ENCODE measurements at regions not wholly inside any gene's neighbourhood (a gene's known extent, or its start where the extent isn't known, plus 50 kb on each side); places are given as distances from the start of the nearest gene placed in this dataset.

DNA sequence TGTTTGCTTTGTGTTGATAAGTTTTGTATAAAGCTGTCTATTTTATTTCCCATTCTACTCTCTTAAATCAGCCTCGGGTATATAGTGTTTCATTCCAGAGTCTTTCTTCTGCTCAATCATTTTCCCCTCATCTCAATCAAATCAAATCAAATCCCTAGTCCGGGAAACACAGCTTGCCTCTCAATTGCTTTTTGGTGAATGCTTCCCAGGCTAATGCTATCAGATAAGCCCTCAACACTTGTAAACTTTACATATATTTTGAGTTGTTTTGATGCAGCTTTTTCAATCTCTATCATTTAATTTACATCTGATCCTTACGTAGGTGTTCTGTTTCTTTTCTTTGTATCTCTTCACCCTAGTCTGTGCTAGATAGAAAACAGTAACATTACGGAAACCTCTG, 416.7 kb upstream of the PDE3A start:
- peaks cover 9% of the 10 kb centered on the region for H3K9me3 Mint-ChIP-seq
- no peak overlapping the region for H3K27ac Mint-ChIP-seq
- H3K4me3 Mint-ChIP-seq, result no peak overlapping the region
- no peaks in the 10 kb centered on the region for H3K4me1 Mint-ChIP-seq (ENCODE audit: low read depth)
- no peaks in the 10 kb centered on the region for H3K36me3 Mint-ChIP-seq (ENCODE audit: low read depth)
- no peaks in the 10 kb centered on the region for H3K27me3 Mint-ChIP-seq (ENCODE audit: insufficient read depth)
- TF ChIP-seq, protein P1, sequence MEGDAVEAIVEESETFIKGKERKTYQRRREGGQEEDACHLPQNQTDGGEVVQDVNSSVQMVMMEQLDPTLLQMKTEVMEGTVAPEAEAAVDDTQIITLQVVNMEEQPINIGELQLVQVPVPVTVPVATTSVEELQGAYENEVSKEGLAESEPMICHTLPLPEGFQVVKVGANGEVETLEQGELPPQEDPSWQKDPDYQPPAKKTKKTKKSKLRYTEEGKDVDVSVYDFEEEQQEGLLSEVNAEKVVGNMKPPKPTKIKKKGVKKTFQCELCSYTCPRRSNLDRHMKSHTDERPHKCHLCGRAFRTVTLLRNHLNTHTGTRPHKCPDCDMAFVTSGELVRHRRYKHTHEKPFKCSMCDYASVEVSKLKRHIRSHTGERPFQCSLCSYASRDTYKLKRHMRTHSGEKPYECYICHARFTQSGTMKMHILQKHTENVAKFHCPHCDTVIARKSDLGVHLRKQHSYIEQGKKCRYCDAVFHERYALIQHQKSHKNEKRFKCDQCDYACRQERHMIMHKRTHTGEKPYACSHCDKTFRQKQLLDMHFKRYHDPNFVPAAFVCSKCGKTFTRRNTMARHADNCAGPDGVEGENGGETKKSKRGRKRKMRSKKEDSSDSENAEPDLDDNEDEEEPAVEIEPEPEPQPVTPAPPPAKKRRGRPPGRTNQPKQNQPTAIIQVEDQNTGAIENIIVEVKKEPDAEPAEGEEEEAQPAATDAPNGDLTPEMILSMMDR (IDR thresholded peaks at IDR 0.05), result no peak
- no peak for DNase-seq

DNA sequence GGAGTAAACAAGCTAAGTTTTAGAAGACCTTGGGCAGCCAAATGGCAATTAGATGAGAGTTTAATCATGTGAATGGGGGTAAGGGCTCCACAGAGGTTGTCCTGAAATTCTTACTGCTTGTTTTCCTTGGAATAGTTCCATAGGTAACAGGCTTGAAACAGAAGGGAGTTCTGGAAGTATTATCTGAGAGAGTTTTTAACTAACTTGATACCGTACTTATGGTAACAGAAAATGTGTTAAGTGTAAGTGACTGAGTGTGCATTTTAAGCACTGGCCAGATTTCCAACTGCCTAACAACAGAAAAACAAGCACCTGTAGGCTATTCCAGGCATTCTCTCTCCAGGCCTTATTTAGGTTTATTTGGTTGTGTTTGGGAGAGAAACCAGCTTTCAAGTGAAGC, 414.6 kb upstream of the PDE3A start:
- H3K27ac Mint-ChIP-seq, result no peak overlapping the region
- peaks cover 9% of the 10 kb centered on the region for H3K9me3 Mint-ChIP-seq
- no peak overlapping the region for H3K4me3 Mint-ChIP-seq
- H3K4me1 Mint-ChIP-seq (ENCODE audit: low read depth), result no peaks in the 10 kb centered on the region
- TF ChIP-seq, protein P1 (IDR thresholded peaks at IDR 0.05), result no peak
- no peak for DNase-seq
- H3K27me3 Mint-ChIP-seq (ENCODE audit: insufficient read depth), result no peaks in the 10 kb centered on the region
- no peaks in the 10 kb centered on the region for H3K36me3 Mint-ChIP-seq (ENCODE audit: low read depth)

DNA sequence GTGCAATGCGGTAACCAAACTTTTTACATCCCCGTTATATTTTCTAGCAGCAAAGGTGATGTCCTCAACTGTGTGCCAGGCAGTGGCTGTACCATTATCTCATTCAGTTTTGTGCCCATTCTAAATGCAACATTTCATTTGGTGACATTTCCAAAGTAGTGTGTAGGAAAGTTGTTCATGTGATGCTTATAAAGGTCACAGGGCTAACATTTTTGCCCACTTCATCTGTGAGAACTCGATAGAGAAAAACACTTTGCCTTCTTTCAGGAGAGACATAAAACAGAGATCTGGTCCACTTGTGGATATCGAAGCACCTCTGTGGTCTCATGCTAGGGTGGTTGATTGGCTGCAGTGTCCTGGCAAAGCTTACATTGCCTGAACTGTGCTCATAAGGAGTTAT, 414.2 kb upstream of the PDE3A start:
- H3K9me3 Mint-ChIP-seq, result peaks cover 9% of the 10 kb centered on the region
- DNase-seq, result no peak
- no peaks in the 10 kb centered on the region for H3K4me1 Mint-ChIP-seq (ENCODE audit: low read depth)
- H3K27me3 Mint-ChIP-seq (ENCODE audit: insufficient read depth), result no peaks in the 10 kb centered on the region
- no peak overlapping the region for H3K27ac Mint-ChIP-seq
- H3K4me3 Mint-ChIP-seq, result no peak overlapping the region
- no peaks in the 10 kb centered on the region for H3K36me3 Mint-ChIP-seq (ENCODE audit: low read depth)
- TF ChIP-seq, protein P1 (IDR thresholded peaks at IDR 0.05), result no peak

DNA sequence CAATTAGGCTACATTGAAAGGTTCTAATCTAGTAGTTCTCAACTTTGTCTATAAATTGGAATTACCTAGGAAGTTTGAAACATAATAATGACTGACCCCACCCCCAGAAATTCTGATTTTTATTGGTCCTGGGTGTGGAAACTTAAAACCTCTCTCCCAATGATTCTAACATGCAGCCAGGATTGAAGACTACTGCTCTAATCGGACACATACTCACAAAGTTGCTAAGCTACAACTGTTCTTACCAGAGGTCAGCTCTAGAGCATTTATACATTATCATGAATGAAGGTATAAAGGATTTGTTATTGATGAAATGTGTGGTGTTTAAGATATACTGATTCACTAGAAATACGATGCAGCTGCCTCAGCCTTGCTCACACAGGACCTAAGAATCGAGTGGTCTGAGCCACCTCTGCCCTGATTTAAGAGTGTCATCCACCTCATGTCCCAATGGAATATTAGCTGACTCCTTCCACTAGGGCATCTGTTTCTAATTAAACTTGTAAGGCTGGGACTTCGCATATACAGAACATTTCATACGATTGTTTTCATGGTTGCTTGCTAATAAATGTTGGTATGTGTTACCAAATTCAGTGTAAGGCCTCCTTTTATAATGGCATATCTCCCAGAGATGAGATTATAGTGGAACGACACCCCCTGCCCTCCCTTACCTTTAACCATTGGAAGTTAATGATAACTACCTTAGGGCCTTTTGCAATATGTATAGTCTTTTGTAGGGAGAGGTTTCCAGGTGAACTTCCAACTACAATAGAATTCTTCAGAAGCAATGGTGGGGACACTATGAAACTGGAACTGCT, 410.8 kb upstream of the PDE3A start:
- H3K27ac Mint-ChIP-seq, result no peak overlapping the region
- DNase-seq, result no peak
- TF ChIP-seq, protein P1 (IDR thresholded peaks at IDR 0.05), result no peak
- no peaks in the 10 kb centered on the region for H3K4me1 Mint-ChIP-seq (ENCODE audit: low read depth)
- no peak overlapping the region for H3K4me3 Mint-ChIP-seq
- peaks cover 11% of the 10 kb centered on the region for H3K9me3 Mint-ChIP-seq
- H3K36me3 Mint-ChIP-seq (ENCODE audit: low read depth), result no peaks in the 10 kb centered on the region
- H3K27me3 Mint-ChIP-seq (ENCODE audit: insufficient read depth), result no peaks in the 10 kb centered on the region

DNA sequence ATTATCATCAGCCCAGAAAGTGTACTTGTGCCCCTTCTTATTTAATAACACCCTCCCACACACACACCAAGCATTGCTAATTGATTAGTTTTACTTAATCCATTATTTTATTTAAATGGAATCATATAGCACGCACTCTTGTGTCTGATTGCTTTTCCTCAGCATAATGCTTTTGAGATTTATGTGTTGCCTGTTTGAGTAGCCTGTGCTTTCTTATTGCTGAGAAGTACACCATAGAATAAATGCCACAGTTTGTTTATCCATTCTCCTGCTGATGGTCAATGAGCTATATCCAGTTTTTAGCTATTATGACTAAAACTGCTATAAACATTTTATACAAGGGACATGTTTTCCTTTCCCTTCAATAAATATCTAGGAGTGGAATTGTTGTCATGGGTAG, 409.9 kb upstream of the PDE3A start:
- Mint-ChIP-seq H3K27me3 (ENCODE audit: insufficient read depth) (no peaks in the 10 kb centered on the region), H3K4me3 (no peak overlapping the region)

More for the DNA sequence above, 409.9 kb upstream of the PDE3A start:
- no peak for DNase-seq
- Mint-ChIP-seq H3K36me3 (ENCODE audit: low read depth) (no peaks in the 10 kb centered on the region), H3K4me1 (ENCODE audit: low read depth) (no peaks in the 10 kb centered on the region), H3K27ac (no peak overlapping the region), H3K9me3 (peaks cover 11% of the 10 kb centered on the region)
- TF ChIP-seq, protein P1 (IDR thresholded peaks at IDR 0.05), result no peak
